Globus pallidus (tissue), 1 donor: ENCODE measurements at regions not wholly inside any gene's neighbourhood (a gene's known extent, or its start where the extent isn't known, plus 50 kb on each side); places are given as distances from the start of the nearest gene placed in this dataset.
"Not testable (repeated sequence)": the region's sequence is repeated elsewhere in the genome, so short reads cannot be mapped to it uniquely, and the experiment has no call there.

Experiments used
- DNase-seq: peaks from one replicate; pipeline ENCODE4 v3.0.0-alpha.2; 2015; ENCODE audit warnings: low spot score

GRCh38 chr10:55242544-55242943 is 441.5 kb upstream of the PCDH15 start:
- no peak for DNase-seq

GRCh38 chr10:55237462-55237861 is 436.4 kb upstream of the PCDH15 start:
- no peak for DNase-seq

- no peak for DNase-seq
Measured at GRCh38 chr10:55233505-55233904, 432.5 kb upstream of the PCDH15 start.

GRCh38 chr10:55233090-55233489 is 432.1 kb upstream of the PCDH15 start:
- no peak for DNase-seq

GRCh38 chr10:55232553-55232952 is 431.5 kb upstream of the PCDH15 start:
- peak; percentile 1 for DNase-seq

GRCh38 chr10:55227967-55228366 is 426.9 kb upstream of the PCDH15 start:
- no peak for DNase-seq

- DNase-seq = no peak
Measured at GRCh38 chr10:55224007-55224781, 423.2 kb upstream of the PCDH15 start.

- no peak for DNase-seq
Measured at GRCh38 chr10:55223352-55223751, 422.3 kb upstream of the PCDH15 start.

- DNase-seq = no peak
Measured at GRCh38 chr10:55220975-55221374, 419.9 kb upstream of the PCDH15 start.

GRCh38 chr10:55215699-55216098 is 414.7 kb upstream of the PCDH15 start:
- DNase-seq = no peak

- DNase-seq = no peak
Measured at GRCh38 chr10:55214608-55215007, 413.6 kb upstream of the PCDH15 start.

- DNase-seq = no peak
Measured at GRCh38 chr10:55212051-55212450, 411.0 kb upstream of the PCDH15 start.

GRCh38 chr10:55203874-55204273 is 402.8 kb upstream of the PCDH15 start:
- DNase-seq = no peak

- no peak for DNase-seq
Measured at GRCh38 chr10:55203319-55203718, 402.3 kb upstream of the PCDH15 start.

- no peak for DNase-seq
Measured at GRCh38 chr10:55200020-55200419, 399.0 kb upstream of the PCDH15 start.

GRCh38 chr10:55191236-55191860 is 390.3 kb upstream of the PCDH15 start:
- no peak for DNase-seq

GRCh38 chr10:55183993-55184392 is 383.0 kb upstream of the PCDH15 start:
- no peak for DNase-seq

GRCh38 chr10:55180357-55180756 is 379.3 kb upstream of the PCDH15 start:
- DNase-seq = no peak

GRCh38 chr10:55174419-55174818 is 373.4 kb upstream of the PCDH15 start:
- no peak for DNase-seq

- DNase-seq = no peak
Measured at GRCh38 chr10:55169493-55169892, 368.5 kb upstream of the PCDH15 start.

GRCh38 chr10:55168343-55168742 is 367.3 kb upstream of the PCDH15 start:
- DNase-seq = no peak

GRCh38 chr10:55163388-55163979 is 362.5 kb upstream of the PCDH15 start:
- DNase-seq = no peak

- DNase-seq = not testable (repeated sequence)
Measured at GRCh38 chr10:55162321-55162720, 361.3 kb upstream of the PCDH15 start.
